ENCODE measurements at regions not wholly inside any gene's neighbourhood (a gene's known extent, or its start where the extent isn't known, plus 50 kb on each side); places are given as distances from the start of the nearest gene placed in this dataset.

- no peak for DNase-seq (ENCODE audit: low spot score)
Measured at GRCh38 chr7:17601921-17602320, 303.5 kb downstream of the AHR start.

- no peak for DNase-seq (ENCODE audit: low spot score)
Measured at GRCh38 chr7:17608114-17608833, 309.8 kb downstream of the AHR start.

- DNase-seq (ENCODE audit: low spot score), result no peak
Measured at GRCh38 chr7:17611611-17612010, 313.2 kb downstream of the AHR start.

GRCh38 chr7:17613338-17614041 lies 315.0 kb downstream of the AHR start:
- no peak for DNase-seq (ENCODE audit: low spot score)

- no peak for DNase-seq (ENCODE audit: low spot score)
Measured at GRCh38 chr7:17617380-17617779, 318.9 kb downstream of the AHR start.

- no peak for DNase-seq (ENCODE audit: low spot score)
Measured at GRCh38 chr7:17617857-17618651, 319.6 kb downstream of the AHR start.

GRCh38 chr7:17618652-17618974 lies 320.2 kb downstream of the AHR start:
- DNase-seq (ENCODE audit: low spot score), result no peak

GRCh38 chr7:17619196-17619818 lies 320.9 kb downstream of the AHR start:
- no peak for DNase-seq (ENCODE audit: low spot score)

- no peak for DNase-seq (ENCODE audit: low spot score)
Measured at GRCh38 chr7:17620566-17620965, 319.7 kb downstream of the SNX13 start.

- DNase-seq (ENCODE audit: low spot score), result no peak
Measured at GRCh38 chr7:17622451-17622850, 317.8 kb downstream of the SNX13 start.

GRCh38 chr7:17623546-17624185 lies 316.6 kb downstream of the SNX13 start:
- DNase-seq (ENCODE audit: low spot score), result no peak

GRCh38 chr7:17624379-17624778 lies 315.9 kb downstream of the SNX13 start:
- no peak for DNase-seq (ENCODE audit: low spot score)

GRCh38 chr7:17625043-17625442 lies 315.3 kb downstream of the SNX13 start:
- no peak for DNase-seq (ENCODE audit: low spot score)

- DNase-seq (ENCODE audit: low spot score), result no peak
Measured at GRCh38 chr7:17626235-17626634, 314.1 kb downstream of the SNX13 start.

- DNase-seq (ENCODE audit: low spot score), result no peak
Measured at GRCh38 chr7:17631061-17631460, 309.2 kb downstream of the SNX13 start.

GRCh38 chr7:17632384-17632783 lies 307.9 kb downstream of the SNX13 start:
- DNase-seq (ENCODE audit: low spot score), result no peak

GRCh38 chr7:17633067-17633466 lies 307.2 kb downstream of the SNX13 start:
- no peak for DNase-seq (ENCODE audit: low spot score)

- peak; percentile 70 for DNase-seq (ENCODE audit: low spot score)
Measured at GRCh38 chr7:17638727-17639126, 301.6 kb downstream of the SNX13 start.

GRCh38 chr7:17640730-17641377 lies 299.4 kb downstream of the SNX13 start:
- peak; percentile 46 for DNase-seq (ENCODE audit: low spot score)

- DNase-seq (ENCODE audit: low spot score), result no peak
Measured at GRCh38 chr7:17645500-17645899, 294.8 kb downstream of the SNX13 start.
